LNCaP clone FGC (cell line): ENCODE measurements at regions not wholly inside any gene's neighbourhood (a gene's known extent, or its start where the extent isn't known, plus 50 kb on each side); places are given as distances from the start of the nearest gene placed in this dataset.

Experiments
- DNase-seq: peaks from one replicate; pipeline ENCODE4 v3.0.0-alpha.2; 2011; ENCODE audit warnings: low read depth
- H3K4me3 ChIP-seq: 2 replicates; pipeline ENCODE4 v1.5.1; 2011; ENCODE audit warnings: mild to moderate bottlenecking, low read depth, low read length, control low read depth
- CTCF ChIP-seq: IDR thresholded peaks from 2 replicates; pipeline ENCODE4 v1.5.1; 2012; ENCODE audit warnings: mild to moderate bottlenecking; ENCODE audit not compliant: control insufficient read depth, insufficient read depth; ENCODE audit errors: extremely low read depth

- DNase-seq: no peak
- no peak overlapping the region for H3K4me3 ChIP-seq
- no peak for TF ChIP-seq CTCF
These were observed 456.0 kb downstream of the FBXO15 start for GRCh38 chr18:73691624-73692023.

- no peak for DNase-seq
These were observed 456.5 kb downstream of the FBXO15 start for GRCh38 chr18:73691118-73691517.

GRCh38 chr18:73690222-73690621, 457.4 kb downstream of the FBXO15 start:
- H3K4me3 ChIP-seq: no peak overlapping the region
- no peak for DNase-seq
- TF ChIP-seq CTCF: no peak

More at GRCh38 chr18:73691118-73691517, 456.5 kb downstream of the FBXO15 start:
- no peak for TF ChIP-seq CTCF
- no peak overlapping the region for H3K4me3 ChIP-seq

- TF ChIP-seq CTCF: no peak
- H3K4me3 ChIP-seq: no peak overlapping the region
- no peak for DNase-seq
These were observed 458.6 kb downstream of the FBXO15 start for GRCh38 chr18:73688851-73689711.

- no peak for TF ChIP-seq CTCF
- no peak for DNase-seq
- H3K4me3 ChIP-seq: no peak overlapping the region
These were observed 459.5 kb downstream of the FBXO15 start for GRCh38 chr18:73688161-73688560.

GRCh38 chr18:73684647-73685046, 463.0 kb downstream of the FBXO15 start:
- TF ChIP-seq CTCF: no peak
- no peak for DNase-seq
- no peak overlapping the region for H3K4me3 ChIP-seq

- no peak overlapping the region for H3K4me3 ChIP-seq
- no peak for TF ChIP-seq CTCF
- no peak for DNase-seq
These were observed 464.0 kb downstream of the FBXO15 start for GRCh38 chr18:73683409-73684238.
